HEK293T (cell line): ENCODE measurements at regions not wholly inside any gene's neighbourhood (a gene's known extent, or its start where the extent isn't known, plus 50 kb on each side); places are given as distances from the start of the nearest gene placed in this dataset.

Experiments used
- CTCF ChIA-PET: fragments of 350-600 bp; formaldehyde crosslinking; extraction: SDS; loops from one replicate; lab custom pipeline; 2021; ENCODE audit warnings: antibody characterized with exemption, inconsistent platforms; lab: Yijun Ruan, JAX
- POLR2A ChIA-PET: fragments of 350-600 bp; formaldehyde crosslinking; extraction: SDS; loops from one replicate; lab custom pipeline; 2020; ENCODE audit warnings: antibody characterized with exemption, inconsistent platforms; lab: Yijun Ruan, JAX
- DNase-seq: peaks from one replicate; pipeline ENCODE4 v3.0.0; 2012; ENCODE audit warnings: mixed read lengths; ENCODE audit errors: extremely low spot score
- ARNT ChIP-seq: fragments of 450-650 bp; IDR thresholded peaks from 2 replicates; pipeline ENCODE4 v1.6.1; 2017; ENCODE audit warnings: mild to moderate bottlenecking
- BHLHE40 ChIP-seq: fragments of 450-650 bp; IDR thresholded peaks from 2 replicates; pipeline ENCODE4 v1.6.1; 2016; ENCODE audit warnings: mild to moderate bottlenecking, moderate library complexity, borderline replicate concordance
- CTBP1 ChIP-seq: fragments of 450-650 bp; IDR thresholded peaks from 2 replicates; pipeline ENCODE4 v1.6.1; 2016; ENCODE audit warnings: borderline replicate concordance
- ELF4 ChIP-seq: fragments of 450-650 bp; IDR thresholded peaks from 2 replicates; pipeline ENCODE4 v1.6.1; 2017; ENCODE audit warnings: antibody characterized with exemption
- FOXA1 ChIP-seq: fragments of 450-650 bp; IDR thresholded peaks from 2 replicates; pipeline ENCODE4 v1.6.1; 2016; ENCODE audit warnings: mild to moderate bottlenecking
- FOXK2 ChIP-seq: fragments of 450-650 bp; IDR thresholded peaks from 2 replicates; pipeline ENCODE4 v1.6.1; 2016; ENCODE audit warnings: mild to moderate bottlenecking
- FOXM1 ChIP-seq: fragments of 450-650 bp; IDR thresholded peaks from 2 replicates; pipeline ENCODE4 v1.6.1; 2017; ENCODE audit warnings: mild to moderate bottlenecking, borderline replicate concordance
- HDGF ChIP-seq: fragments of 450-650 bp; IDR thresholded peaks from 2 replicates; pipeline ENCODE4 v1.6.1; 2017; ENCODE audit warnings: antibody characterized with exemption, borderline replicate concordance
- L3MBTL2 ChIP-seq: fragments of 450-650 bp; conservative IDR thresholded peaks from 2 replicates; pipeline ENCODE4 v1.6.1; 2016; ENCODE audit warnings: mild to moderate bottlenecking
- LEF1 ChIP-seq: fragments of 450-650 bp; IDR thresholded peaks from 2 replicates; pipeline ENCODE4 v1.6.1; 2017; ENCODE audit warnings: mild to moderate bottlenecking, borderline replicate concordance
- NFRKB ChIP-seq: fragments of 450-650 bp; IDR thresholded peaks from 2 replicates; pipeline ENCODE4 v1.6.1; 2016; ENCODE audit warnings: mild to moderate bottlenecking, moderate library complexity
- SP1 ChIP-seq: fragments of 450-650 bp; IDR thresholded peaks from 2 replicates; pipeline ENCODE4 v1.6.1; 2017
- SUZ12 ChIP-seq: fragments of 450-650 bp; IDR thresholded peaks from 2 replicates; pipeline ENCODE4 v1.6.1; 2016; ENCODE audit warnings: mild to moderate bottlenecking
- TARDBP ChIP-seq: fragments of 450-650 bp; IDR thresholded peaks from 2 replicates; pipeline ENCODE4 v1.6.1; 2016
- ZNF384 ChIP-seq: fragments of 450-650 bp; IDR thresholded peaks from 2 replicates; pipeline ENCODE4 v1.6.1; 2016
- TF ChIP-seq, protein P1 (sequence below): fragments of 450-650 bp; IDR thresholded peaks from 2 replicates; pipeline ENCODE4 v1.6.1; 2016

DNA sequence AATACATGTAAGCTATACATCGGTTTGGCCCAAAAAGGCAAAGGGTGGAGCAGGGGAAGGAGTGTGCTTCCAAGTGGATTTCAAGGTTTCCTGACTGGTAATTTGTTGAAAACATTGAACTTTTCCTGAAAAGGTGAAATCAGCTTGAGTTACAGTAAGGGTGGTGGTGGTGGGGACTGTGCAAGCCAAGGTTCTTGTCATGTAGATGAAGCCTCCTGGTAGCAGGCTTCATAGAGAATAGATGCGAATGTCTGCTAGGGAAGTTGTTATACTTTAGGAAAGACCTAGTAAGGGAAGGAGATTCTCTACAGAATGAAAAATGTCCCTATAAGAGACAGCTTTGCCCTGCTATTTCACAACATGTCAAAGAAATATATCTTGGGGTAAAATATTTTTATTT lies 528.2 kb upstream of the CBLB start:
- no peak for DNase-seq
- ChIA-PET CTCF (no interaction called here), POLR2A (no interaction called here)
- TF ChIP-seq FOXM1: no peak
- TF ChIP-seq L3MBTL2: no peak
- TF ChIP-seq CTBP1: no peak
- no peak for TF ChIP-seq ZNF384
- no peak for TF ChIP-seq SUZ12
- TF ChIP-seq BHLHE40: no peak
- no peak for TF ChIP-seq ELF4
- no peak for TF ChIP-seq FOXK2
- no peak for TF ChIP-seq LEF1
- no peak for TF ChIP-seq FOXA1
- no peak for TF ChIP-seq HDGF

DNA sequence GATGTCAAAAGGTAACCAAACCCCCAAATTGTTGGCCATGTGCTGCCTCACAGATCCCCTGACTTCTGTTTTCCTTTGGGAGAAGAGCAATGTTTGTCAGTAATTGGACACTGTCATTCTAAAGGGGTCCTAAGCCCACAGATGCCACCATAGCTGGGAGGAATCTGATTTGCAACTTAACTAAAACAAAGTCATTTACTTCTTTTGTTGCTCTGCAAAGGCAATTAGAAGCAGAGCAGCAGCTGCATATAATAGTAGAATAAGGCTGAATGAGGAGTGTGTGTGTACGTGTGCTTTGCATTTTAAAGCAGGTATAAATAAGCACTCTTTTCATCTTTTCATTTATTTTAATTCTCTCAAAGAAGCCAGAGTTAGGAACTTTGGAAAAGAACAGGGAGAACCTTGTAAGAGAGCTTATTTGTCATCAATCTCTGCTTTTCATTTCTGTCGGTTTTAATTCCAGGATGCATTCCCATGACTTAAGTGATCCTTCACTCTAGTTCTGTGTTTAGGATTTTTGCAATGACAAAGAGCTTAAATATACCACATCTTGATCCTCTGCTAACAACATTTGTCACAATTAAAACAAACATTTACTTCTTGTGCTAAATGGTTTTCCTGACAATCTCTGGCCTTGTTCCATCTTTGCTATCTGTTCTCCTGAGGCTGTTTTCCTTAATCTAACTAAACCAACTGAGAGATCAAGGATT lies 530.2 kb upstream of the CBLB start:
- TF ChIP-seq FOXM1 (no peak), SP1 (no peak), ZNF384 (no peak), SUZ12 (no peak), ARNT (no peak), LEF1 (no peak), FOXK2 (no peak), FOXA1 (no peak), HDGF (no peak), TARDBP (no peak), NFRKB (no peak), L3MBTL2 (no peak), CTBP1 (no peak), ELF4 (no peak), BHLHE40 (no peak)
- TF ChIP-seq, protein P1, sequence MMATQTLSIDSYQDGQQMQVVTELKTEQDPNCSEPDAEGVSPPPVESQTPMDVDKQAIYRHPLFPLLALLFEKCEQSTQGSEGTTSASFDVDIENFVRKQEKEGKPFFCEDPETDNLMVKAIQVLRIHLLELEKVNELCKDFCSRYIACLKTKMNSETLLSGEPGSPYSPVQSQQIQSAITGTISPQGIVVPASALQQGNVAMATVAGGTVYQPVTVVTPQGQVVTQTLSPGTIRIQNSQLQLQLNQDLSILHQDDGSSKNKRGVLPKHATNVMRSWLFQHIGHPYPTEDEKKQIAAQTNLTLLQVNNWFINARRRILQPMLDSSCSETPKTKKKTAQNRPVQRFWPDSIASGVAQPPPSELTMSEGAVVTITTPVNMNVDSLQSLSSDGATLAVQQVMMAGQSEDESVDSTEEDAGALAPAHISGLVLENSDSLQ: no peak
- ChIA-PET CTCF (no interaction called here), POLR2A (no interaction called here)
- no peak for DNase-seq

GRCh38 chr3:106399761-106400160 lies 530.9 kb upstream of the CBLB start:
- TF ChIP-seq BHLHE40 (no peak), FOXA1 (no peak), ZNF384 (no peak), CTBP1 (no peak), FOXM1 (no peak), NFRKB (no peak), SUZ12 (no peak), HDGF (no peak), ELF4 (no peak), LEF1 (no peak), SP1 (no peak), TARDBP (no peak), ARNT (no peak), FOXK2 (no peak), L3MBTL2 (no peak)
- TF ChIP-seq, protein P1: no peak
- no peak for DNase-seq
- ChIA-PET CTCF (no interaction called here), POLR2A (no interaction called here)

- ChIA-PET POLR2A (no interaction called here), CTCF (no interaction called here)
- TF ChIP-seq FOXM1: no peak
- no peak for TF ChIP-seq ELF4
- no peak for TF ChIP-seq LEF1
- TF ChIP-seq NFRKB: no peak
- no peak for TF ChIP-seq HDGF
- no peak for TF ChIP-seq ZNF384
- no peak for TF ChIP-seq TARDBP
- no peak for DNase-seq
Observed at GRCh38 chr3:106401666-106402490, 533.1 kb upstream of the CBLB start.

DNA sequence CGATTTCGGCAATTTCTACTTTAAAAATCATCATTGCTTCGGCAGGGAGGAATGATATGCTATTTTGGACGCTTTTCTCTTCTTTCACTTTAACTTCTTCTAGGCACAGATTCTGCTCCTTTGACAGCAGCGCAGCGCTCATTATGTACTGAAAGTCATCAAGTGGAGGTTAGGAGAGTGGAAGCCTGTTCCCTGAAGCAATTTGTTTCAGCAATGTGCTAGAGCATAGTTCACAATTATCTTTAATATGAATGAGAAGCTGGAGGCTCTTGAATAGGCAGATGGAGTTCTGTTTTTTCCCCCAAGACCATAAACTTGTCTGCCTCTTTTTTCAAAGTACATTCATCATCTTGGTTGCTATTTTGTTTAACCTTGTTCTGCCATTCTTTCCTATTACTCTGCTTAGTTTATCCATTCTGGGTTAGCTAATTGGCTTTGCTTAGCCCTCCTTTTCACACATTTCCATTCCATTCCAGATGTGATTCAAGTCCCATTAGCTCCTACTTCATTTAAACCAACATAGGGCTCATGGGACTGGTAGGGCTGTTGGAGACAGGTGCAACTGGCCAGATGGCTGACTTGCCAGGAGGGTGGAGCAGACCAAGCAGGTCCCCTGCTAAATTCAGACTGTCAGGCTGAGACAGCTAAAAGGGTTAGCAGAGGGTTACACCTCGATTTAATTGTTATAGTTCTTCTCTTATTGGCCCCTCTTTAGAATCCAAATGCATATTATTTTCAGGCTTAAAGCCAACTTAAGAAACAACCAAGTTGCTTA lies 534.7 kb upstream of the CBLB start:
- ChIA-PET POLR2A (no interaction called here), CTCF (no interaction called here)
- DNase-seq: no peak
- TF ChIP-seq FOXA1 (no peak), TARDBP (no peak)

DNA sequence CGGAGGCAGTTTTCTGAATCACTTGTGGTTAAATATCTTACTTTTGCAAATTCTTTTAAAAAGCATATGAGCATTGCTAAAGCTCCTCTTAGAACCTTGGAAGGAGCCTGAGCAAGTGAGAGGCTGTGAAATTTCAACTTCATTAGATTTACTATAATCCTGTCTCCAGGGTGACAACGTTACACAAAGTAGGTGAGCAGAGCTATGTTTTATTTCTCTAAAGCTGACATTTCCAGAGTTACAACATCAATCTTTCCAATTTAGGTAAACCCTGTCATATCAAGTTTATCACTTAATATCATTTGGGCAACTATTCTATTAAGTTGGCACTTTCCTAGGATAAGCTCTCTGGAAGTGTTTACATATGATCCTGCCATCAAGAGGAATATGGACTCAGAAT lies 544.9 kb upstream of the CBLB start:
- CTCF ChIA-PET: interaction anchor here (0.7 kb wide), 1 partner anchor 208 kb away, joined by 5 read pairs; no protein-coding TSS in a partner anchor

More for the DNA sequence above, 544.9 kb upstream of the CBLB start:
- no peak for DNase-seq
- TF ChIP-seq L3MBTL2: no peak
- TF ChIP-seq SP1: no peak
- TF ChIP-seq CTBP1: no peak
- no peak for TF ChIP-seq ARNT
- no peak for TF ChIP-seq FOXM1
- no peak for TF ChIP-seq TARDBP
- TF ChIP-seq LEF1: no peak
- no peak for TF ChIP-seq FOXK2
- POLR2A ChIA-PET: no interaction called here
